22Rv1 (cell line): ENCODE measurements at regions not wholly inside any gene's neighbourhood (a gene's known extent, or its start where the extent isn't known, plus 50 kb on each side); places are given as distances from the start of the nearest gene placed in this dataset.

Experiments
- H3K27ac ChIP-seq: fragments of 450-650 bp; 2 replicates; pipeline ENCODE4 v1.5.1; 2017
- ZFX ChIP-seq: fragments of 450-650 bp; IDR thresholded peaks from 2 replicates; pipeline ENCODE4 v1.6.1; 2017; ENCODE audit warnings: antibody characterized with exemption, borderline replicate concordance
- TF ChIP-seq, protein P1 (sequence below): fragments of 450-650 bp; IDR thresholded peaks from 2 replicates; pipeline ENCODE4 v1.5.1; 2017; ENCODE audit warnings: mild to moderate bottlenecking

DNA sequence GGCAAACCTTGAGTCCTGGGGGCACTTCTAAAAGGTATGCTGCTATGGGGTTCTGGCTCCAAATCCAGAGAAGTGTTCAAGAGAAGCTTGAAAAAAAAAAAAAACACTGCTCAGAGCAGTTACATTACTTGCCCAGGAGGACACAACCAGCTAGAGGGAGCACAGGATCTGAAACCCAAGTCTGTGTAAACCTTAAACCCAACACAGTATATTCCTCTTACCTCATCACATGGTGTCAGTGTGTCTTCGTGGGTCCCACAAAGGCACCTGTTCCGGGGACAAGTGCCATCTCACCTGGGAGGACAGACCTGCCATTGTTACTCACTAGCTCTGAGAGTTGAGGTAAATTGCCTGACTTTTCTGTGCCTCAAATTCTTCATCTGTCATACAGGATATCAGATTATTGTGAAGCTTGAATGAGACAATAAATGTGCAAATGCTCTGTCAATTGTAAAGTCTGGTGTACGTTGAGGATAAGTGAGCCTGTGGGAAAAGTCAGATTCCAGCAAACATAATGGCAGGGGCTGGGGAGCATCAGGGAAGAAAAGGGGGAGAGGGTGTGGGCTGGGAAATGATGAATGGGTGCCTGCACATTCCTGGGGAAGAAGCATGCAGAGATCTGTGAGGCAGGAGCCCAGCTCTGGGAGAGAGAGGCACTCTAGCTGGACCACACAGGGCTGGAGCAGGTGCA lies 170.4 kb upstream of the ZC3H12A start:
- no peak for TF ChIP-seq ZFX
- TF ChIP-seq, protein P1, sequence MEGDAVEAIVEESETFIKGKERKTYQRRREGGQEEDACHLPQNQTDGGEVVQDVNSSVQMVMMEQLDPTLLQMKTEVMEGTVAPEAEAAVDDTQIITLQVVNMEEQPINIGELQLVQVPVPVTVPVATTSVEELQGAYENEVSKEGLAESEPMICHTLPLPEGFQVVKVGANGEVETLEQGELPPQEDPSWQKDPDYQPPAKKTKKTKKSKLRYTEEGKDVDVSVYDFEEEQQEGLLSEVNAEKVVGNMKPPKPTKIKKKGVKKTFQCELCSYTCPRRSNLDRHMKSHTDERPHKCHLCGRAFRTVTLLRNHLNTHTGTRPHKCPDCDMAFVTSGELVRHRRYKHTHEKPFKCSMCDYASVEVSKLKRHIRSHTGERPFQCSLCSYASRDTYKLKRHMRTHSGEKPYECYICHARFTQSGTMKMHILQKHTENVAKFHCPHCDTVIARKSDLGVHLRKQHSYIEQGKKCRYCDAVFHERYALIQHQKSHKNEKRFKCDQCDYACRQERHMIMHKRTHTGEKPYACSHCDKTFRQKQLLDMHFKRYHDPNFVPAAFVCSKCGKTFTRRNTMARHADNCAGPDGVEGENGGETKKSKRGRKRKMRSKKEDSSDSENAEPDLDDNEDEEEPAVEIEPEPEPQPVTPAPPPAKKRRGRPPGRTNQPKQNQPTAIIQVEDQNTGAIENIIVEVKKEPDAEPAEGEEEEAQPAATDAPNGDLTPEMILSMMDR = no peak
- H3K27ac ChIP-seq = no peak overlapping the region

DNA sequence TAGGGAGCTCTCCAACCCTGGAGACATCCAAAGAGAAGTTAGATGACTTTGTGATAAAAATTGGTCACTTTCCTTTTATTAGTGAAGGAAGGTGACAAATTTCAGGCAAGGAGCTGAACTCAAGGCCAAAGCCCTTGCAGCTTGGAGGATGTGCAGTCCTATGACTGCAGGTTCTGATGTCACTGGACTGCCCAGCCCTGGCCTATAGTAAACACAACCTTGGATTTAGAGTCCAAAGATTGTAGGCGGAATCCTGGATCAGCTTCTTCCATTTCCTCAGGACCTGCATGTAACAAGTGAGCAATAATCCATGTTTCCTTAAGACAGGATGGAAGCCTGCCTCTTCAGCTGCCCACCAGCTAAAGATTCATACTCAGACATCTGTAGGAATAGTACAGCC lies 169.3 kb upstream of the ZC3H12A start:
- TF ChIP-seq, protein P1 = no peak
- no peak for TF ChIP-seq ZFX
- no peak overlapping the region for H3K27ac ChIP-seq

DNA sequence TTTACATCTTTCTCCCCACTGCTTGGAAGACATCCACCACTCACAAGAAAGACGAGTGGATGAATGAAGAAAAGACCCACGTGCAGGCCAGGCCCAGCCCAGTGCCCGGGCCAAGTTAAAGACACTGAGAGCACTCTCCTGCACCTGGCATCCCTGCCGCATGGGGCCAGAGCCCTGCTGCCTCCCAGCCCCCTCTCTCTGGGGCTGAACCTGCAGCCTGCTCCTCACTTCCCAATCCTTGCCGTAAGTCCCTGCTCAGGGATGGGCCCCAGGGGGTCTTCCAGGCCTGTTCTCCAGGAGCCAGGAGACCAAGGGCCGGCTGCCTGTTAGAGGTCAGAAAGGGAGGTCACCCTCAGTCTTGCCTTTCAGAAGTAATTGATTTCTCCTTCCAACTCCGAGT lies 168.5 kb upstream of the ZC3H12A start:
- TF ChIP-seq ZFX = no peak
- TF ChIP-seq, protein P1 = no peak
- no peak overlapping the region for H3K27ac ChIP-seq

DNA sequence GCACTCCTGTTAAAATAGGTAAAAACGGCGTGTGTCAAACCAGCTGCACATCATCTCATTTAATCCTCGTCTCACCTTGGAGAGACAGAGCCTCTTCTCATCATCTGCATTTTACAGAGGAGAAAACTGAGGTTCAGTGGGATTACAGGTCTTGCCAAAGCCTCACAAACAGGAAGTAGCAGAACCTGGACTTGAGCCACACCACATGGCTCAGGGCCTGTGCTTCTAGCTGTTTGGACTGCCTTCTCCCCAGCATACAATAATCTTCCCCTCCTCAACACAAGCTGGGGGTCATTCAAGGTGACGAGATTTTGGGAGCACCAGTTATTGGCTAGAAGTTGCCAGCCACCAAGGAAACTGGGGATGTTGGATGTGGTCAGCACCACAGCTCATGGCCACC lies 167.9 kb upstream of the ZC3H12A start:
- no peak overlapping the region for H3K27ac ChIP-seq
- TF ChIP-seq, protein P1 = no peak
- no peak for TF ChIP-seq ZFX

DNA sequence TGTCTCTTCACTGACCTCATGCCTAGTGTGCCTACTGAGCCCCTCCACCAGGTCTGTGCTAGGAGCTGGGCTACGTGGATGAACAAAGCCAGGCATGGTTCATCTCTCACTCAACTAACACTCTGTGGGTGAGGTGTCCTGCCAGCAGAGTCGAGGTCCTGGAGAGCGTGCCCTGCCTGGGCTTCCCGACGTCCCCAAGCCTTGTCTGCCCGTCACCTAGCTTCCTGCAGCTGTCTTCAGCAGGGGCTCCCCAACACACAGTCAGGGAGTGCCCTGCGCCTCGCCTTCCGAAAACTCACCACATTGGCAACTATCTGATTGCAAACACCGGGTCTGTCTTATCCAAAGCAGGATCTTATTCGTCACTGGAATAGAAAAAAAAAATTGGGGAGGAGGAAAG lies 167.5 kb upstream of the ZC3H12A start:
- TF ChIP-seq, protein P1 = no peak
- no peak for TF ChIP-seq ZFX
- no peak overlapping the region for H3K27ac ChIP-seq

GRCh38 chr1:37308031-37308960 lies 166.1 kb upstream of the ZC3H12A start:
- no peak overlapping the region for H3K27ac ChIP-seq
- TF ChIP-seq, protein P1 = no peak
- TF ChIP-seq ZFX = no peak

GRCh38 chr1:37309574-37309973 lies 164.8 kb upstream of the ZC3H12A start:
- no peak overlapping the region for H3K27ac ChIP-seq
- no peak for TF ChIP-seq ZFX
- TF ChIP-seq, protein P1 = no peak
